SU-DHL-6 (cell line): ENCODE measurements at regions not wholly inside any gene's neighbourhood (a gene's known extent, or its start where the extent isn't known, plus 50 kb on each side); places are given as distances from the start of the nearest gene placed in this dataset.
"Not testable (repeated sequence)": the region's sequence is repeated elsewhere in the genome, so short reads cannot be mapped to it uniquely, and the experiment has no call there.

Experiments used
- H2AFZ ChIP-seq: fragments of 200-600 bp; sonication (generic); 2 replicates; pipeline ENCODE4 v1.6.1; 2014; ENCODE audit warnings: low read depth, mild to moderate bottlenecking, moderate library complexity, mixed read lengths, antibody characterized with exemption, low read length; ENCODE audit not compliant: severe bottlenecking
- H3F3A ChIP-seq: fragments of 200-600 bp; shearing (Covaris generic); 2 replicates; pipeline ENCODE4 v1.6.0; 2016; ENCODE audit warnings: antibody characterized with exemption, mild to moderate bottlenecking; ENCODE audit not compliant: insufficient read depth
- H3K27ac ChIP-seq: fragments of 200-600 bp; sonication (generic); 2 replicates; pipeline ENCODE4 v1.5.1; 2016; ENCODE audit warnings: low read depth, mild to moderate bottlenecking, low read length, moderate library complexity, mixed read lengths
- H3K27me3 ChIP-seq: fragments of 200-600 bp; sonication (generic), shearing (Covaris generic); 2 replicates; pipeline ENCODE4 v1.6.0; 2014; ENCODE audit warnings: mild to moderate bottlenecking, low read length
- H3K36me3 ChIP-seq: fragments of 200-600 bp; sonication (generic); 2 replicates; pipeline ENCODE4 v1.6.1; 2014; ENCODE audit warnings: mild to moderate bottlenecking, low read length, mixed read lengths
- H3K4me2 ChIP-seq: fragments of 300-600, 200-600 bp; shearing (Covaris generic), sonication (generic); 2 replicates; pipeline ENCODE4 v1.6.0; 2014; ENCODE audit warnings: low read length, low read depth, mild to moderate bottlenecking; ENCODE audit not compliant: poor library complexity, severe bottlenecking
- H3K4me3 ChIP-seq: fragments of 200-600 bp; sonication (generic); 2 replicates; pipeline ENCODE4 v1.5.1; 2014; ENCODE audit warnings: antibody characterized with exemption, low read length, mild to moderate bottlenecking, mixed read lengths; ENCODE audit not compliant: insufficient read depth, poor library complexity, severe bottlenecking
- H3K79me2 ChIP-seq: fragments of 200-600 bp; sonication (generic); 2 replicates; pipeline ENCODE4 v1.6.1; 2014; ENCODE audit warnings: mild to moderate bottlenecking, low read length, moderate library complexity; ENCODE audit not compliant: insufficient read depth
- H3K9ac ChIP-seq: fragments of 200-600 bp; sonication (generic); 2 replicates; pipeline ENCODE4 v1.7.0; 2014; ENCODE audit warnings: mild to moderate bottlenecking, low read length
- H3K9me2 ChIP-seq: fragments of 200-600 bp; sonication (generic); replicated peaks from 2 replicates; pipeline ENCODE4 v1.6.1; 2014; ENCODE audit warnings: low read length; ENCODE audit not compliant: insufficient read depth
- H3K9me3 ChIP-seq: fragments of 200-600 bp; sonication (generic); 2 replicates; pipeline ENCODE4 v1.6.1; 2014; ENCODE audit warnings: low read length, mixed read lengths; ENCODE audit not compliant: insufficient read depth
- H4K20me1 ChIP-seq: fragments of 200-600 bp; sonication (generic); 2 replicates; pipeline ENCODE4 v1.6.1; 2014; ENCODE audit warnings: low read depth, mild to moderate bottlenecking, antibody characterized with exemption, low read length, moderate library complexity, mixed read lengths
- EZH2phosphoT487 ChIP-seq: fragments of 200-600 bp; sonication (generic), shearing (Covaris generic); conservative IDR thresholded peaks from 2 replicates; pipeline ENCODE4 v1.6.1; 2018; ENCODE audit warnings: mild to moderate bottlenecking, antibody characterized with exemption, low read length, moderate library complexity, mixed read lengths
- TF ChIP-seq, protein P1 (sequence below): fragments of 200-600 bp; sonication (generic); IDR thresholded peaks from one replicate; pipeline ENCODE4 v1.5.1; 2017; ENCODE audit warnings: antibody characterized with exemption, mild to moderate bottlenecking, low read length, moderate library complexity; ENCODE audit not compliant: insufficient read depth, poor library complexity, severe bottlenecking

DNA sequence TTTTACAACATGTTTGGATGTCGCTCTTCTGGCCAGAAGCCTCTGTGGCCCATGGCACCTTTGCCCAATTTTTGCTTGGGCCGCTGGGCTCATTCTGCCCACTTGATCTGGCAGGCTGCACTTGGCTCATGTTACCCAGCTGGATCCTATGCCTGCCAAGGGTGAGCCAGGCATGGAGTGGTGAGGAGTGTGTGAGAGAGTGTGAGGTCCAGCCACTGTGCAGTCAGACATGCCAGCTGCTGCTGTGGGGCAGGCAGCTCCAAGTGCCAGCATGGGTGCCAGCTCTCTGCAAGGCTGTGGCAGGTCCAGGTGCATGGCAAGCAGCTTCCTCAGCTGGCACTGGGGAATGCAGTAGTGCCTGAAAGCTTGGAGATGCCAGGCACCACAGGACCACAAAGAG lies 71.0 kb downstream of the EBNA1BP2 start:
- H3K9me2 ChIP-seq, result no peaks in the 10 kb centered on the region
- no peaks in the 10 kb centered on the region for H3F3A ChIP-seq
- H3K36me3 ChIP-seq, result no peaks in the 10 kb centered on the region

DNA sequence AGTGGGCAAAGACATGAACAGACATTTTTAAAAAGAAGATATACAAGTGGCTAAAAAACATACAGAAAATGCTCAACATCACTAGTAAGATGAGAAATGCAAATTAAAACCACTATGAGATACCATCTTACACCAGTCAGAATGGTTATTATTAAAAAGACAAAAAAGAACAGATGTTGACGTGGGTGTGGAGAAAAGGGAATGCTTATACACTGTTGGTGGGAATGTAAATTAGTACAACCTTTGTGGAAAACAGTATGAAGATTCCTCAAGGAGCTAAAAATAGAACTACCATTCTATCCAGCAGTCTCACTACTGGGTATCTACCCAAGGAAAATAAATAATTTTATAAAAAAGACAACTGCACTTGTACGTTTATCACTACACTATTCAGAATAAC lies 73.9 kb downstream of the EBNA1BP2 start:
- Histone ChIP-seq H3K4me2 (no peak overlapping the region), H3F3A (no peaks in the 10 kb centered on the region), H3K4me3 (no peak overlapping the region), H4K20me1 (no peaks in the 10 kb centered on the region), H3K36me3 (no peaks in the 10 kb centered on the region), H3K9ac (no peak overlapping the region), H2AFZ (no peak overlapping the region), H3K27ac (no peak overlapping the region), H3K9me3 (peaks cover 10% of the 10 kb centered on the region), H3K27me3 (no peaks in the 10 kb centered on the region), H3K79me2 (no peaks in the 10 kb centered on the region), H3K9me2 (no peaks in the 10 kb centered on the region)
- TF ChIP-seq, protein P1, sequence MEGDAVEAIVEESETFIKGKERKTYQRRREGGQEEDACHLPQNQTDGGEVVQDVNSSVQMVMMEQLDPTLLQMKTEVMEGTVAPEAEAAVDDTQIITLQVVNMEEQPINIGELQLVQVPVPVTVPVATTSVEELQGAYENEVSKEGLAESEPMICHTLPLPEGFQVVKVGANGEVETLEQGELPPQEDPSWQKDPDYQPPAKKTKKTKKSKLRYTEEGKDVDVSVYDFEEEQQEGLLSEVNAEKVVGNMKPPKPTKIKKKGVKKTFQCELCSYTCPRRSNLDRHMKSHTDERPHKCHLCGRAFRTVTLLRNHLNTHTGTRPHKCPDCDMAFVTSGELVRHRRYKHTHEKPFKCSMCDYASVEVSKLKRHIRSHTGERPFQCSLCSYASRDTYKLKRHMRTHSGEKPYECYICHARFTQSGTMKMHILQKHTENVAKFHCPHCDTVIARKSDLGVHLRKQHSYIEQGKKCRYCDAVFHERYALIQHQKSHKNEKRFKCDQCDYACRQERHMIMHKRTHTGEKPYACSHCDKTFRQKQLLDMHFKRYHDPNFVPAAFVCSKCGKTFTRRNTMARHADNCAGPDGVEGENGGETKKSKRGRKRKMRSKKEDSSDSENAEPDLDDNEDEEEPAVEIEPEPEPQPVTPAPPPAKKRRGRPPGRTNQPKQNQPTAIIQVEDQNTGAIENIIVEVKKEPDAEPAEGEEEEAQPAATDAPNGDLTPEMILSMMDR, result no peak
- no peak for TF ChIP-seq EZH2phosphoT487

More for the DNA sequence above, 71.0 kb downstream of the EBNA1BP2 start:
- no peak for TF ChIP-seq EZH2phosphoT487
- TF ChIP-seq, protein P1, result no peak
- Histone ChIP-seq H3K4me3 (no peak overlapping the region), H3K27ac (no peak overlapping the region), H4K20me1 (no peaks in the 10 kb centered on the region), H3K27me3 (no peaks in the 10 kb centered on the region), H3K9me3 (peaks cover 10% of the 10 kb centered on the region), H3K9ac (no peak overlapping the region), H3K4me2 (no peak overlapping the region), H2AFZ (no peak overlapping the region), H3K79me2 (no peaks in the 10 kb centered on the region)

DNA sequence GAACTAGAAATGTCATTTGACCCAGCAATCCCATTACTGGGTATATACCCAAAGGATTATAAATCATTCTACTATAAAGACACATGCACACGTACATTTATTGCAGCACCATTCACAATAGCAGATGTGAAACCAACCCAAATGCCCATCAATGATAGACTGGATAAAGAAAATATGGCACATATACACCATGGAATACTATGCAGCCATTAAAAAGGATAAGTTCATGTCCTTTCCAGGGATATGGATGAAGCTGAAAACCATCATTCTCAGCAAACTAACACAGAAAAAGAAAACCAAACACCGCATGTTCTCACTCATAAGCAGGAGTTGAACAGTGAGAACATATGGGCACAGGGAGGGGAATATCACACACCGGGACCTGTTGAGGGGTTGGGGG lies 75.6 kb downstream of the EBNA1BP2 start:
- H3F3A ChIP-seq, H3K27ac ChIP-seq, H3K79me2 ChIP-seq, H3K4me2 ChIP-seq, H3K9me3 ChIP-seq, H4K20me1 ChIP-seq, H2AFZ ChIP-seq, H3K9me2 ChIP-seq, H3K9ac ChIP-seq, H3K36me3 ChIP-seq, H3K4me3 ChIP-seq, H3K27me3 ChIP-seq: not testable (repeated sequence)

DNA sequence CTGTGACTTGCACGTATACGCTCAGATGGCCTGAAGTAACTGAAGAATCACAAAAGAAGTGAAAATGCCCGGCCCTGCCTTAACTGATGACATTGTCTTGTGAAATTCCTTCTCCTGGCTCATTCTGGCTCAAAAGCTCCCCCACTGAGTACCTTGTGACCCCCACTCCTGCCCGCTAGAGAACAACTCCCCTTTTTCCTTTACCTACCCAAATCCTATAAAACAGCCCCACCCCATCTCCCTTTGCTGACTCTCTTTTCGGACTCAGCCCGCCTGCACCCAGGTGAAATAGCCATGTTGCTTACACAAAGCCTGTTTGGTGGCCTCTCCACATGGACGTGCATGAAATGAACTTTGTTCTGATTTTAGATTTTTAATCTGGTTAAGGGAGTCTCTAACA lies 81.3 kb downstream of the EBNA1BP2 start:
- H3K9me3 ChIP-seq, H3K4me2 ChIP-seq, H3K27me3 ChIP-seq, H3K9ac ChIP-seq, H2AFZ ChIP-seq, H3K27ac ChIP-seq, H3K36me3 ChIP-seq, H4K20me1 ChIP-seq, H3K9me2 ChIP-seq, H3F3A ChIP-seq, H3K4me3 ChIP-seq, H3K79me2 ChIP-seq: not testable (repeated sequence)

DNA sequence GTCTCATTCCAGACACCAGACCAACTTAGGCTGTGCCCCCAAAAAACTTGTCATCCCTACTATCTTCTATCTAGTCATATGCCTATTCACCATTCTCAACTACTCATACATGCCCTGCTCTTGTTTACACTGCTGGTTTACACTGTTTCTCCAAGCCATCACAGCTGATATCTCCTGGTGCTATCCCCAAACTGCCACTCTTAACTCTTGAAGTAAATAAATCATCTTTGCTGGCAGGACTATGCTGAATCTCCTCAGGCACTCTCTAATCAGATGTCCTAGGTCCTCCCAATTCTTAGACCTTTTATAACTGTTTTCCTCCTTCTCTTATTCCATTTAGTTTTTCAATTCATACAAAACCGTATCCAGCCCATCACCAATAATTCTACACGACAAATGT lies 81.9 kb downstream of the EBNA1BP2 start:
- H3K9me3 ChIP-seq, H3K9ac ChIP-seq, H2AFZ ChIP-seq, H3K4me2 ChIP-seq, H4K20me1 ChIP-seq, H3K36me3 ChIP-seq, H3K27me3 ChIP-seq, H3K79me2 ChIP-seq, H3K27ac ChIP-seq, H3F3A ChIP-seq, H3K9me2 ChIP-seq, H3K4me3 ChIP-seq: not testable (repeated sequence)
